ENCODE measurements at regions not wholly inside any gene's neighbourhood (a gene's known extent, or its start where the extent isn't known, plus 50 kb on each side); places are given as distances from the start of the nearest gene placed in this dataset.

- Histone ChIP-seq H3K4me3 (replicated peaks in 1 of 3; ENCODE audit: low read depth in 2 of 3, low read length in 3 of 3) (no peak overlapping the region), H3K9ac (ENCODE audit: insufficient read depth, low read length, poor library complexity, severe bottlenecking) (no peak overlapping the region), H4K20me1 (ENCODE audit: insufficient read depth, low read length) (no peaks in the 10 kb centered on the region), H3K4me2 (replicated peaks; ENCODE audit: extremely low read depth, low read length, poor library complexity, severe bottlenecking) (no peak overlapping the region), H3K27ac (ENCODE audit: low read depth in 1 of 2, low read length in 2 of 2) (no peak overlapping the region), H3K4me1 (ENCODE audit: control insufficient read depth in 1 of 2, insufficient read depth in 2 of 2, low read length in 2 of 2) (no peaks in the 10 kb centered on the region), H3K79me2 (ENCODE audit: insufficient read depth, low read length) (no peaks in the 10 kb centered on the region), H3K36me3 (replicated peaks in 1 of 2; ENCODE audit: control insufficient read depth in 1 of 2, insufficient read depth in 2 of 2, low read length in 2 of 2) (no peaks in the 10 kb centered on the region), H3K27me3 (ENCODE audit: control insufficient read depth in 2 of 2, insufficient read depth in 2 of 2, low read length in 2 of 2) (no peaks in the 10 kb centered on the region), H3K9me3 (replicated peaks in 1 of 2; ENCODE audit: control insufficient read depth in 1 of 2, insufficient read depth in 1 of 2, low read length in 2 of 2) (no peaks in the 10 kb centered on the region), H2AFZ (ENCODE audit: insufficient read depth, low read depth, low read length, poor library complexity, severe bottlenecking) (no peak overlapping the region)
- H3K27me3 Mint-ChIP-seq (ENCODE audit: low read depth in 3 of 3), result no peaks in the 10 kb centered on the region
- no CpG with 5 or more reads among the region's 2 CpGs for WGBS (ENCODE audit: insufficient coverage)
- no peak overlapping the region for H3K27ac Mint-ChIP-seq
- TF ChIP-seq, protein P1, sequence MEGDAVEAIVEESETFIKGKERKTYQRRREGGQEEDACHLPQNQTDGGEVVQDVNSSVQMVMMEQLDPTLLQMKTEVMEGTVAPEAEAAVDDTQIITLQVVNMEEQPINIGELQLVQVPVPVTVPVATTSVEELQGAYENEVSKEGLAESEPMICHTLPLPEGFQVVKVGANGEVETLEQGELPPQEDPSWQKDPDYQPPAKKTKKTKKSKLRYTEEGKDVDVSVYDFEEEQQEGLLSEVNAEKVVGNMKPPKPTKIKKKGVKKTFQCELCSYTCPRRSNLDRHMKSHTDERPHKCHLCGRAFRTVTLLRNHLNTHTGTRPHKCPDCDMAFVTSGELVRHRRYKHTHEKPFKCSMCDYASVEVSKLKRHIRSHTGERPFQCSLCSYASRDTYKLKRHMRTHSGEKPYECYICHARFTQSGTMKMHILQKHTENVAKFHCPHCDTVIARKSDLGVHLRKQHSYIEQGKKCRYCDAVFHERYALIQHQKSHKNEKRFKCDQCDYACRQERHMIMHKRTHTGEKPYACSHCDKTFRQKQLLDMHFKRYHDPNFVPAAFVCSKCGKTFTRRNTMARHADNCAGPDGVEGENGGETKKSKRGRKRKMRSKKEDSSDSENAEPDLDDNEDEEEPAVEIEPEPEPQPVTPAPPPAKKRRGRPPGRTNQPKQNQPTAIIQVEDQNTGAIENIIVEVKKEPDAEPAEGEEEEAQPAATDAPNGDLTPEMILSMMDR (IDR thresholded peaks at IDR 0.05), result no peak
- peaks cover 0 to 4% (median 0%) of the 10 kb centered on the region in 7 donors for H3K9me3 Mint-ChIP-seq
- H3K36me3 Mint-ChIP-seq, result no peaks in the 10 kb centered on the region
- H3K4me1 Mint-ChIP-seq, result no peaks in the 10 kb centered on the region
- intact Hi-C loops (cut with micrococcal nuclease), result no loop called here
- no peak overlapping the region for H3K4me3 Mint-ChIP-seq
- no peak for DNase-seq
These were observed 398.2 kb downstream of the PABPC4L start for GRCh38 chr4:133803341-133803740.

GRCh38 chr4:133802359-133803140 lies 399.0 kb downstream of the PABPC4L start:
- DNase-seq, result no peak
- no peaks in the 10 kb centered on the region for H4K20me1 ChIP-seq (ENCODE audit: insufficient read depth, low read length)
- Mint-ChIP-seq H3K27ac (no peak overlapping the region), H3K4me1 (no peaks in the 10 kb centered on the region), H3K27me3 (ENCODE audit: low read depth in 3 of 3) (no peaks in the 10 kb centered on the region), H3K36me3 (no peaks in the 10 kb centered on the region), H3K9me3 (peaks cover 0 to 4% (median 0%) of the 10 kb centered on the region in 7 donors), H3K4me3 (no peak overlapping the region)
- intact Hi-C loops (cut with micrococcal nuclease), result no loop called here
- no peaks in the 10 kb centered on the region for H3K27me3 ChIP-seq (ENCODE audit: control insufficient read depth in 2 of 2, insufficient read depth in 2 of 2, low read length in 2 of 2)
- no peaks in the 10 kb centered on the region for H3K4me1 ChIP-seq (ENCODE audit: control insufficient read depth in 1 of 2, insufficient read depth in 2 of 2, low read length in 2 of 2)
- H2AFZ ChIP-seq (ENCODE audit: insufficient read depth, low read depth, low read length, poor library complexity, severe bottlenecking), result no peak overlapping the region
- H3K27ac ChIP-seq (ENCODE audit: low read depth in 1 of 2, low read length in 2 of 2), result no peak overlapping the region
- H3K9me3 ChIP-seq (replicated peaks in 1 of 2; ENCODE audit: control insufficient read depth in 1 of 2, insufficient read depth in 1 of 2, low read length in 2 of 2), result no peaks in the 10 kb centered on the region
- TF ChIP-seq, protein P1 (IDR thresholded peaks at IDR 0.05), result no peak
- H3K4me2 ChIP-seq (replicated peaks; ENCODE audit: extremely low read depth, low read length, poor library complexity, severe bottlenecking), result no peak overlapping the region
- H3K36me3 ChIP-seq (replicated peaks in 1 of 2; ENCODE audit: control insufficient read depth in 1 of 2, insufficient read depth in 2 of 2, low read length in 2 of 2), result no peaks in the 10 kb centered on the region
- H3K9ac ChIP-seq (ENCODE audit: insufficient read depth, low read length, poor library complexity, severe bottlenecking), result no peak overlapping the region
- no CpG with 5 or more reads among the region's 3 CpGs for WGBS (ENCODE audit: insufficient coverage)
- no peaks in the 10 kb centered on the region for H3K79me2 ChIP-seq (ENCODE audit: insufficient read depth, low read length)
- H3K4me3 ChIP-seq (replicated peaks in 1 of 3; ENCODE audit: low read depth in 2 of 3, low read length in 3 of 3), result no peak overlapping the region
